Caki2 (cell line): ENCODE measurements at regions not wholly inside any gene's neighbourhood (a gene's known extent, or its start where the extent isn't known, plus 50 kb on each side); places are given as distances from the start of the nearest gene placed in this dataset.
"Not testable (repeated sequence)": the region's sequence is repeated elsewhere in the genome, so short reads cannot be mapped to it uniquely, and the experiment has no call there.

Experiments used
- DNase-seq: peaks from one replicate; pipeline ENCODE4 v3.0.0-alpha.2; 2015; ENCODE audit warnings: low read depth
- in situ Hi-C: cut with HindIII; loops from 2 replicates; pipeline ENCODE4 v1.10.0; 2016; ENCODE audit warnings: low sequenced_read_pairs, low pct_unique_long_range_greater_than_20kb, mixed read lengths

DNA sequence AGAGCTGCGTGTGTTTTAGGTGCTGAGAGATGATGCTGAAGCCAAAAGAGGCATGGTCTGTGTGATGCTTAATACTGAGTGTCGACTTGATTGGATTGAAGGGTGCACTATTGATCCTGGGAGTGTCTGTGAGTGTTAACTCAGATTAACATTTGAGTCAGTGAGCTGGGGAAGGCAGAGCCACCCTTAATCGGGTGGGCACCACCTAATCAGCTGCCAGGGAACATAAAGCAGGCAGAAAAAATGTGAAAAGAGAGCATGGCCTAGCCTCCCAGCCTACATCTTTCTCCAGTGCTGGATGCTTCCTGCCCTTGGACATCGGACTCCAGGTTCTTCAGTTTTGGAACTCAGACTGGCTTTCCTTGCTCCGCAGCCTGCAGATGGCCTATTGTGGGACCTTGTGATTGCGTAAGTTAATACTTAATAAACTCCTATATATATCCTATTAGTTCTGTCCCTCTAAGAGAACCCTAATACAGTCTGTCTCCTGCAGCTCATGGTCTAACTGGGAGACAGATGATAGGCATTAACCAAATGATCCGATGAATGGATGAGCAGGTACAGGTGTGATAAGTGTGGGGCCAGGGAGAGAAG lies 91.6 kb downstream of the TFAP2C start:
- in situ Hi-C loops = no loop called here
- no peak for DNase-seq

DNA sequence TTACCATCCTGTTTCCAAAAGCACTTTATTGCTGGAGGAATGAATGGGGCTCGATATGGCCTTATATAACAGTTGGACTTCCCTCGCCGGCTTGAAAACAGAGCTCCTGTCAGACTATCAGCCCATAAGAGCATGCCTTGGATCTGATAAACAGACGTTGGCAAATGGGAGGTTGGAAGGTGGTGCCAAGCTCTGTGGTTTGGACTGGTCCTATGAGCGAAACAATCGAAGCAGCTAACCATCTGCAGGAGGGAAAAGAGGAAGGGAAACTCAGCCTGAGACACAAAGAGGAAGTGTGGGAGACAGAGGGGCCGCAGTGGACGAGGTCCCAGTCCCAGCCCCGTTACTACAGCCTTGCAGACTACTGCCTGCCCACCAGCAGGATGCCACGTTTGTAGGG lies 92.9 kb downstream of the TFAP2C start:
- no peak for DNase-seq
- in situ Hi-C loops = no loop called here

DNA sequence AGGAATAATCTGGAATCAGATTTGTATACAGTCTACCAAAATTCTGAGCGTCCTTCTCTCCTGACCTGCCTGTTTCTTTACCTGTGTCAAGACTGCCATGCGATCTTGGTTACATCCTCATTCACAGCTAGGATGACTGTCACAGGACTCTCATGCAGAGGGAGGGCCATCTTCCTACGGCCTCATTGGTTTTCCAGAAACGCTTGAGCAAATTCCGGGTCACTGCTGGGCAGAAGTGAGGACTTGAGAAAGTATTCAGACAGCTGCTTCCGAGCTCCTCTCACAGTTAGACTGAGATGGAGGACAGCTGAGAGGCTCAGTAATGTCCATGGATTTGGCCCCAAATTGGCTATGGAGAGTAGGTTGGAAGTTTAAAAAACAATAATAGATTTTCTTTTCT lies 94.2 kb downstream of the TFAP2C start:
- DNase-seq = no peak
- in situ Hi-C loops = no loop called here

DNA sequence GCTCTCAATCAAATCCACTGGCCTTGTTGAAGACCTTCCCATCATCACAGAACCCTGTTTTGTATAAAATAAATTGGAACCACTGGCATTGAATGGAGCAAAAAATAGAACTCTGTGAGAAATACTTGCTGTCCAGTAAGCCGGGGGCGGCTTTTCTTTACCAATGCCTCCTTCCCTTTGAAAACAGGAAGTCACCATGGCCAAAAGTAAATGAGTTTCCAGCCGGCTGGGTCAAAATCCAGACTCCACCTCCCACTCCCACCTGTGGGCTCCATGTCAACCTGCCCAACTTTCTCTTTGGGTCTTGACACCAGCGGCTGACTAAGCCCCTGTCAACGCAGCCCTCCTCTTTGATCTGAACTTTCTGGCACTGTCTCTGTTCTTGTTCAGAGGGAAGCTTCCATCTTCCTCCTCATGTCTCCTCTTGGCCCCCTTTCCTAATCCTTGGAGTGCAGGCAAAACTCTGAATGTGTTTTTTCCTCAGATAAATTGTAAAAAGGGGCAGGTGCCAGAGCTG lies 95.2 kb downstream of the TFAP2C start:
- in situ Hi-C loops = no loop called here
- no peak for DNase-seq

DNA sequence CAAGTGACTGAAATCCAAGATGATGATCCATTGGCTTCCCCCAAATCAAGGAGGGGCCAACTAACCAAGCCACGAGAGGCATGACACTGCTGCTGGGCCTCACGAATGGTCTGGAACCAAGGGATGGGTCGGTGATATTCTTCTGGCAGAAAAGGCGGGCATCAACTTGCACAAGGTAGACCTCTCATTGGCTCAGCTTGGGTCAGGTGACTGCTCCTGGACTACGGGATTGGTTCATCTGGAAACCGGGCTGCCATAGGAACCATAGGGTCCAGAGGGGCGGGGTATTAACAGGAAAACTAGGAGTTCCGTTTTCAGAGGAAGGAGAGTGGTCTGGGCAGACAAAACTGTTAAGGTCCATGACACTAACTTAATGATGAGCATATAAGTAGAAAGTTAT lies 100.9 kb downstream of the TFAP2C start:
- in situ Hi-C loops = no loop called here

DNA sequence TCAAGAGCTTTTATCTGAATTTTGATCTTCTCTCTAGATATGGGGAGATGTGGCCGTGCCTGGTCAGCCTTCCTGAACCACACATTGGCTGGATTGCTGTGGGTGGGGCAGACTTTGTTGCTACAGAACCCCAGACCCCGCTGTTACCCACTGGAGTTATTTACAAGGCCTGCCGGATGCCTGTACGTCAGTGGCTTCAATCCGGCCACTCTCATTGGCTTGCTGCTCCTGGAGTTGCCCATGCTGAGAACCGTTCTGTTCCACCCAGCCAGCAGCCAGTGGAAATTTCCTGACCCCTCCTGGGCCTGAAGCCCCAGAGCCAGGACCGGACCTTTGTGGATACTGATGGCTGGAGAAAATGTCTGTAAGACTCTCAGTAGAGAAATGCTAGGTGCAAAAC lies 101.9 kb downstream of the TFAP2C start:
- no peak for DNase-seq
- in situ Hi-C loops = no loop called here

More for the DNA sequence above, 100.9 kb downstream of the TFAP2C start:
- DNase-seq = no peak

DNA sequence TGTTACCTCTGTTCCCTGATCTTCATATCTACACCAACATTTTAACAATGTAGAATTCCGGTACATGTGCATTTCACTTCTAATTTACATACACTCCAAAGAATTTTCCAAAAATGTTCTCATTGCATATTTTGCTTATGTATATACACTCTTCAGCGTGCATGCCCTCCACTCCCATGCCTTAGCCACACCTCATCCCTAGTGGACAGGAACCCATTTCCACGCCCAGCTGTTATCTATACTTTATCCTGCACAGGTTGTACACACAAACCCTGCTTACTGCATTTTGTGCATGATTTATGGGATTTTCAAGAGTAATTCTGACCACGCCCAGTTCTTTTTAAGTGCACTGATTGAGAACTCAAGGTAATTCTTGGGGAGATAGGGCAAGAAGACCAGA lies 102.4 kb downstream of the TFAP2C start:
- DNase-seq = no peak
- in situ Hi-C loops = no loop called here

DNA sequence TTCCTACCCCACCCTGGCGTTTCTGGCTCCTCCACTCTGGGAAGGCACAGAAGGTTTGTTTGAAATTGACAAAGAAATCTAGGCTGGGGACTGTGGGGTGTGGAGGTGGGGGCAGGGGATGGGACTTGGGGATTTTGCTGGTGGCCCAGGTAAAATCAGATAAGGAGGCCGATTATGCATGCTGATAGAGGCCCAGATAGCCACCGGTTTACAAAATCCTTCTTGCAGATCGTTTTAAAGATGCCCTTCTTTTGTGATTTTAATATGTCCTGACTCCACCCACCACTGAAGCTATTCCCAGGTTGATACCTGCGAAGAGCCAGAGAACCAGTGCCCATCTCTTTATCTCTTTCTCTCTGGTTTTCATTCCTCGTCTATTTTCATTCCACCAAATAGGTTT lies 104.9 kb downstream of the TFAP2C start:
- DNase-seq = no peak
- in situ Hi-C loops = no loop called here

DNA sequence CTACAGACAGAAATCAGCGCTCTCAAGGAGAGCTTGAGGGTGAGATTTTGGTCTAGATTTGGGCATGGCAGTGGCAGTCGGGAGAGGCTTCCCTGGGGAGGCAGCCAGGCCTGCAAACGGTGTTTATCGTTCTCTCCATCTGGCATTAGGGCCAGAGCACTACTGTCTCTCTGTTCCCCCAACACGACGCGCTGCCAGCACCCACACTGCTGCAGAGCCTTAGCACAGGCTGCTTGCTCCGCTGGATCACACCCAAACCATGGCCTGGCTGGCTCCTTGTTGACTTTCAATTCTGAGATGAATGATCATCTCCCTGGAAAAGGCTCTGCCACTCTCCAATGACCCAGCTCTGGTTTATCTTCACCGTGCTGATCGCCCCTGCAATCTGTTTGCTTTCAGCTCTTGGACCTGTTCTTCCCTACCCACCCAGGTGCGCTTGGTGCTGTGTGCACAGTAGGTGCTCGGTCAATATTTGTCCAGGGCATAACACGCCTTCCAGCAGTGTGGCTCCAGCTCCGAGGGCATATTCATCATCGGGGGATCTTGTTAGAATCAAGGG lies 106.1 kb downstream of the TFAP2C start:
- in situ Hi-C loops = no loop called here

DNA sequence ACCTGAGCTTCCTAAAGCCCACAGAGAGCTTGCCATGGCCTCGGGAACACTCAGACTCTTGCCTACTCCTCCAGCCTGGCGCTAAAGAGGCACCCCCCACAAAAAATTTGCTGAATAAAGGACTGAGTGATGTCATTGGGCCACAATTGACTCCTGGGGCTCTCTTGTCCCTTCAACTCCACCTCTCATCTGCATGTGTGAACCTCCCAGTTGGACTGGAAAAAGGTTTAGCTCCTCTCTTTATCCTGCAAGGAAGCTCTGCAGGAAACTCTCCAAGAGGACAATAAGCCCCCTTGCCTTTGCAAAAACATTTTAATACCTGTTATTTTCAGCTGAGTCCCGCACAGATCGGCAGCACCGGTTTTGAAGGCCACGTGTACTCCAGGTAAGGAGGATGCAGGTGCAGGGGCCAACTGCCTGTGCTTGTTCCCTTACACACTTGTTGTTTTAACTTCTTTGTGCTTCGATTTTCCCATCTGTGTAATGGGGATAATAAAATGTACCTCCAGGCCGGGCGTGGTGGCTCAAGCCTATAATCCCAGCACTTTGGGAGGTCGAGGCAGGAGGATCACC lies 107.3 kb downstream of the TFAP2C start:
- no peak for DNase-seq
- in situ Hi-C loops = no loop called here

More for the DNA sequence above, 106.1 kb downstream of the TFAP2C start:
- no peak for DNase-seq

DNA sequence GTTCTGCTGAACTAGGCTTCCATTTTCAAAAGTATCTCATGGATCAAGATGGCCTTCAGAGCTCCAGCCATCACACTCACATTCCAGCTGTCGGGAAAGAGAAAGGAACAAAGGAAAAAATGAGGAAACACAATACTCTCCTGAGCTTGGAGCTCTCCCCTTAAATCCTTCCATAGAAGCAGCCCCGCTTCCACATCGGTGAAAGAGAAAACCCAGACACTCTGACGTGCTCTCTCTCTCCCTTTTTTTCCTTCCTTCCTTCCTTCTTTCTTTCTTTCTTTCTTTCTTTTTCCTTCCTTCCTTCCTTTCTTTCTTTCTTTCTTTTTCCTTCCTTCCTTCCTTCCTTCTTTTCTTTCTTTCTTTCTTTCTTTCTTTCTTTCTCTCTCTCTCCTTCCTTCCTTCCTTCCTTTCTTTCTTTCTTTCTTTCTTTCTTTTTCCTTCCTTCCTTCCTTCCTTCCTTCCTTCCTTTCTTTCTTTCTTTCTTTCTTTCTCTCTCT lies 115.3 kb downstream of the TFAP2C start:
- DNase-seq, in situ Hi-C loops: not testable (repeated sequence)

DNA sequence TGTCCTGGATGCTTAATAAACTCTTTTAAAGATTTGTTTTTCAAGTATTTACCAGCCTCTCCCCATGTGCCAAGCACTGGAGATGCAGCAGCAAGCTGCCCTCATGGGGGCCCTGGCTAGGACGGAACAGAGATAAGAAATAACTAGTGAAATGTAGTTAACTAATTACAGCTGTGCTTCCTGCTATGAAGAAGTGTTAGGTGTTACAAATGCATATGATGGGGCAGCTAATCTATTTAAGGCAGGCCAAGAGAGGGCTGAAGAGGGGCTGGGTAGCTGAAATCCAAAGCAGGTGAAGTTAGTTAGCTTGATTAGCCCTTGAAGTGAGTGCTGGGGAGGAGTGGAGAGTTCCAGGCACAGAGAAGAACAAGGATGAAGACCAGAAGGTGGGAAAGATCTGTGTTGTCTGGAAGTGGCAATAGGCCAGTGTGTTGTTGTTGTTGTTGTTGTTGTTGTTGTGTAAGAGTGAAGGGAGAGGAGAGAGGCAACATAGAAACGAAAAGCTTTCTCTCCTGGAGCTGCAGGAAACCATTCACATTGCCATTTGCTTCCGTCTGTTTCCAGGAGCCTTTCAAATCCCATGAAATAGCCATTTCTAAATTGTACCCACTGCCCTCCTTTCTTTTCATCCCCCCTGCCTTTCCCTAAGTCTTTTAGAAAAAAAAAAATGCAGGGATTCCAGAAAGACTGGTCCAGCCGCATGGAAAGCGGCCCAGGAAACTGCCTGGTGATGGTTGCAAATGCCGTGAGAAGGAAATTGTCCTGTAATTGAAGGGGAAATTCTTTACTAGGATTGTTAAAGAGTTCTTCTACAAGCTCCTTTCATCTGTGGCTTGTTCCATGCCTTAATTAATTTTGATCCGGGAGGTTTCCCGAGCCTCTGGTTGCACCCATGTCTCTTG lies 119.6 kb downstream of the TFAP2C start:
- no peak for DNase-seq
- in situ Hi-C loops = no loop called here

DNA sequence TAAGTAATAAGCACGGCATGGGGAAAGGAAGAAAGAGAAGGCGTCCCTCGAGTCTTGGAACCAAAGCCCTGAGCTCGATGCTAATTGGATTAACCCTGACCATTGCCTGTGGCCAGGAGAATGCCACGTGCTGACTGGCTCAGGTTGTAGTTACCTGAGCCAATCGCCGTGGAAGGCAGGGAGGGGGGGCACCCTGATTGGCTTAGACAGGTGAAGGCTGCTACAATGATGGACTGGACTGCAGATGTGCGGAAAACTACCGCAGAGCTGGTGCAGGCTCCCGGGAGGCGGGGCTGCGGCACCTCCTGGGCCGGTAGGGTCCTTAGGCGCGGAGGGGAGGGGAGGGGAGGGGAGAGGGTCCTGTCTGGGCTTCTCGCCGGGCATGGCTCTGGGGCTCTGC lies 121.3 kb downstream of the TFAP2C start:
- no peak for DNase-seq

DNA sequence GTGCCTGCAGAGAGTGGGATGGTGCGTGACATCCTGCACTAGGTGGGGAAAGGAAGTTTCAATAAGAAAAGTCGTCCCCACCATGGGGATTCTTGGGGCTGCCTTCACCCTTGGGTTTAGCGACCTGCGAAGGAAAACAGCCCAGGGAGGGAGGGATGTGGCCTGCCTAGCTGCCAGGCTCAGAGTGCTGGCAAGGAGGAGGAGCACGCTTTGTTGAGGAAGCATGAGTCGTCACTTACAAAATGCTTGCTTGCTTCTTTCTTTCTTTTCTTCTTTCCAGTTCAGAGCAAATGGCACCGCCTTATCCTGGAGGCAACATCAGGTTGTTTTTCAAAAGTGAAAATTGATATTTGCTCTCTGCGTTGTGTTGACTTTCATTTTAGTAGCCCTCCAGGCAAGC lies 123.2 kb downstream of the TFAP2C start:
- in situ Hi-C loops = no loop called here

More for the DNA sequence above, 121.3 kb downstream of the TFAP2C start:
- in situ Hi-C loops = no loop called here

DNA sequence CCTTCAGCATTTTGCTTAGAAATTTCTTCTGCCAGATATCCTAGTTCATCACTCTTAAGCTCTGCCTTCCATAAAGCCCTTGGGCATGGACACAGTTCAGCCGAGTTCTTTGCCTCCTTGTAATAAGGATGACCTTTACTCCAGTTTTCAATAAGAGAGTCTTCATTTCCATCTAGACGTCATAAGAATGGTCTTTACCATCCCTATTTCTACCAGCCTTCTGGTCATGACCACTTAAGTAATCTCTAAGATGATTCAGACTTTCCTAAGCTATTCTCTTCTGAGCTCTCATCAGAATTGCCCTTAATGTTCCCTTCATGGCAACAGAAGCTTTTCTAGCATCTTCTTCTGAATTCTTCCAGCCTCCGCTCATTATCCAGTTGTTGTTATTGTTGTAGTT lies 126.1 kb downstream of the TFAP2C start:
- in situ Hi-C loops = no loop called here
- DNase-seq = no peak

More for the DNA sequence above, 123.2 kb downstream of the TFAP2C start:
- peak; percentile 76 for DNase-seq

DNA sequence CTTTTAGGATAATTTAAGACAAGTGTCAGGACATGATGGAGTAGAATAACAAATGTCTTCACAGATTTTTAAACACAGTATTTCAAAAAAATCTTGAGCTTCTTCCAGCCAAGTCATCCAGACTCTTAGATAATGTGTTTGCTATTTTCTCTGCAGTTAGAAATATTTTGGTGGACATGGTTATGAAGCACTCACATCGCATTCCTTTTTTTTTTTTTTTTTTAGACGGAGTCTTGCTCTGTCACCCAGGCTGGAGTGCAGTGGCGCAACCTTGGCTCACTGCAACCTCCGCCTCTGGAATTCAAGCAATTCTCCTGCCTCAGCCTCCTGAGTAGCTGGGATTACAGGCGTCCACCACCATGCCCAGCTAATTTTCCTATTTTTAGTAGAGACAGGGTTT lies 127.6 kb downstream of the TFAP2C start:
- in situ Hi-C loops, DNase-seq: not testable (repeated sequence)

DNA sequence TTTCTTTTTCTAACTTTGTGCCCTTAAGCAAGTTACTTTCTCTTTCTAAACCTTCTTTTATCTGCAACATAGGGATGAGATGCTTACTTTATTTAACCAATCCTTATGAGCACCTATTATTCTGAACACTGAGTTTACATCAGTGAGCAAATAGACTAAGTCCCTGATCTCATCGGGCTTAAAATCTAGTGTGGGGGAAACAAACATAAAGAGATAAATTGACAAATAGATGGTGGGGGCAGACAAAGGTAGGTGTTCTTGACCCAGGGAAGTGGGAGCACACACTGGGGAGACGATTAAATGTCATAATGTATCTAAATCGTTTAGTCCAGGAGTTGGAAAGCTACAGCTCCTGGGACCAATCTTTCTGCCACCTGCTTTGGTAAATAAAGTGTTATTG lies 129.6 kb downstream of the TFAP2C start:
- in situ Hi-C loops = no loop called here
- DNase-seq = no peak

DNA sequence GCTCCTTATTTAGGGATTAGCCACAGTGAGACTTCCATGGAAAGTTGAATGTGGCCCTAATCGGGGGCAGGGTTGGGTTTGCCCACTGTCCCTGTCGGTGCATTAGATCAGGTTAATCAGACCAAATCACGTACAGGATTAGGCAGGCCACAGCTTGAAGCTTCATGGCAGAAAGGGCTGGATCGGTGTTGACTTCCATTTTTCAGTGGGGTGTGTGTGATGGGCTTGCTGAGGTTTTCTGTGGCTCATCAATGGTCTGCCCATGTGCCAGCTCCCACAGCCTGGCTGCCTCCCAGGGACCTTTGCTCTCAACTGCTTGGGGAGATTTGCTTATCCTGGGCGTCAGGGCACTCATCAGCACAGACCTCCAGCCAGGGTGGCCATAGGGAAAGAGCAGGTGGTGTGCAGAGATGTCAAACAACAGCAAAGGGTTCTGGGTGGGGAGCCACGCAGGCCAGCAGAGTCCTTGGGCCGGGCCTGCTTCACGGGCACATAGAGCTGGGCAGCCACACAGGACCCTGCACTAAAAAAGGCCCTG lies 130.7 kb downstream of the TFAP2C start:
- in situ Hi-C loops = no loop called here
- no peak for DNase-seq
